SH-SY5Y (cell line): ENCODE measurements at regions not wholly inside any gene's neighbourhood (a gene's known extent, or its start where the extent isn't known, plus 50 kb on each side); places are given as distances from the start of the nearest gene placed in this dataset.

ENCODE experiments used
- GATA2 ChIP-seq: IDR thresholded peaks from 2 replicates; pipeline ENCODE4 v1.6.1; 2011; ENCODE audit warnings: mild to moderate bottlenecking, low read depth, low read length
- GATA3 ChIP-seq: IDR thresholded peaks from 2 replicates; pipeline ENCODE4 v1.6.1; 2011; ENCODE audit warnings: low read depth, mild to moderate bottlenecking, low read length, moderate library complexity

- TF ChIP-seq GATA3 = no peak
- no peak for TF ChIP-seq GATA2
Observed at GRCh38 chrX:38982370-38982769, 181.1 kb downstream of the MID1IP1 start.
